Neural cell (in vitro differentiated cells): ENCODE measurements at regions not wholly inside any gene's neighbourhood (a gene's known extent, or its start where the extent isn't known, plus 50 kb on each side); places are given as distances from the start of the nearest gene placed in this dataset.

Experiments
- H2AFZ ChIP-seq: fragments of 200-600, 300-800 bp; sonication (generic), shearing (Covaris generic); 2 replicates; pipeline ENCODE4 v1.6.0; 2014; ENCODE audit warnings: low read depth, mild to moderate bottlenecking, antibody characterized with exemption, low read length, moderate library complexity
- H3F3A ChIP-seq: fragments of 200-600 bp; shearing (Covaris generic); 2 replicates; pipeline ENCODE4 v1.6.1; 2016; ENCODE audit warnings: mild to moderate bottlenecking, moderate library complexity, mixed read lengths, antibody characterized with exemption, low read length; ENCODE audit not compliant: insufficient read depth, poor library complexity, severe bottlenecking
- H3K27ac ChIP-seq: fragments of 200-600, 300-800 bp; sonication (generic), shearing (Covaris generic); 2 replicates; pipeline ENCODE4 v1.5.1; 2014; ENCODE audit warnings: mild to moderate bottlenecking, low read length, moderate library complexity
- H3K27me3 ChIP-seq: fragments of 300-800, 200-600 bp; sonication (generic), shearing (Covaris generic); 2 replicates; pipeline ENCODE4 v1.6.0; 2014; ENCODE audit warnings: mild to moderate bottlenecking, low read depth, low read length, moderate library complexity; ENCODE audit not compliant: insufficient read depth
- H3K36me3 ChIP-seq: fragments of 300-800, 200-600 bp; sonication (generic), shearing (Covaris generic); 2 replicates; pipeline ENCODE4 v1.5.1; 2014; ENCODE audit warnings: mild to moderate bottlenecking, antibody characterized with exemption, low read length, moderate library complexity; ENCODE audit not compliant: insufficient read depth
- H3K4me2 ChIP-seq: fragments of 300-800, 200-600 bp; sonication (generic), shearing (Covaris generic); 2 replicates; pipeline ENCODE4 v1.6.0; 2014; ENCODE audit warnings: mild to moderate bottlenecking, low read length
- H3K4me3 ChIP-seq: fragments of 300-800, 200-600 bp; sonication (generic), shearing (Covaris generic); 2 replicates; pipeline ENCODE4 v1.5.1; 2014; ENCODE audit warnings: mild to moderate bottlenecking, low read length, moderate library complexity
- H3K79me2 ChIP-seq: fragments of 200-600 bp; shearing (Covaris generic); replicated peaks from 2 replicates; pipeline ENCODE4 v1.6.0; 2014; ENCODE audit warnings: mild to moderate bottlenecking, low read length, moderate library complexity; ENCODE audit not compliant: insufficient read depth
- H3K9ac ChIP-seq: fragments of 300-800, 200-600 bp; sonication (generic), shearing (Covaris generic); 2 replicates; pipeline ENCODE4 v1.6.1; 2016; ENCODE audit warnings: mild to moderate bottlenecking, low read length, mixed read lengths
- H3K9me2 ChIP-seq: fragments of 200-600 bp; shearing (Covaris generic); 2 replicates; pipeline ENCODE4 v1.6.1; 2016; ENCODE audit warnings: mild to moderate bottlenecking, low read length, mixed read lengths; ENCODE audit not compliant: insufficient read depth
- H3K9me3 ChIP-seq: fragments of 200-600, 300-800 bp; sonication (generic), shearing (Covaris generic); 2 replicates; pipeline ENCODE4 v1.6.1; 2016; ENCODE audit warnings: mild to moderate bottlenecking, mixed run types, low read length, moderate library complexity, mixed read lengths
- H4K20me1 ChIP-seq: fragments of 200-600 bp; shearing (Covaris generic); 2 replicates; pipeline ENCODE4 v1.6.1; 2016; ENCODE audit warnings: mild to moderate bottlenecking, mixed run types; ENCODE audit not compliant: insufficient read depth
- CTCF ChIP-seq: fragments of 450-650 bp; IDR thresholded peaks from 2 replicates; pipeline ENCODE4 v1.5.1; 2014; ENCODE audit warnings: antibody characterized with exemption, mild to moderate bottlenecking, moderate library complexity; ENCODE audit not compliant: poor library complexity, severe bottlenecking
- EP300 ChIP-seq: fragments of 450-650 bp; conservative IDR thresholded peaks from 2 replicates; pipeline ENCODE4 v1.6.1; 2014; ENCODE audit warnings: antibody characterized with exemption, mild to moderate bottlenecking, moderate library complexity; ENCODE audit not compliant: poor library complexity, severe bottlenecking
- EZH2 ChIP-seq: fragments of 200-600, 300-800 bp; shearing (Covaris generic), sonication (generic); IDR thresholded peaks from 2 replicates; pipeline ENCODE4 v1.6.1; 2014; ENCODE audit warnings: antibody characterized with exemption, low read length, borderline replicate concordance, mild to moderate bottlenecking; ENCODE audit not compliant: insufficient read depth, poor library complexity, severe bottlenecking
- POLR2AphosphoS5 ChIP-seq: IDR thresholded peaks from 2 replicates; pipeline ENCODE4 v1.6.1; 2012
- RAD21 ChIP-seq: fragments of 450-650 bp; conservative IDR thresholded peaks from 2 replicates; pipeline ENCODE4 v1.6.1; 2014; ENCODE audit warnings: antibody characterized with exemption, mild to moderate bottlenecking, moderate library complexity
- REST ChIP-seq: IDR thresholded peaks from 2 replicates; pipeline ENCODE4 v1.6.1; 2012; ENCODE audit warnings: borderline replicate concordance
- SMC3 ChIP-seq: fragments of 450-650 bp; conservative IDR thresholded peaks from 2 replicates; pipeline ENCODE4 v1.6.1; 2014; ENCODE audit warnings: antibody characterized with exemption, mild to moderate bottlenecking, moderate library complexity; ENCODE audit not compliant: poor library complexity
- TAF1 ChIP-seq: IDR thresholded peaks from 2 replicates; pipeline ENCODE4 v1.6.1; 2012; ENCODE audit warnings: low read depth

GRCh38 chr4:188408244-188409030 is 269.2 kb downstream of the TRIML1 start:
- Histone ChIP-seq H4K20me1 (no peaks in the 10 kb centered on the region), H2AFZ (no peak overlapping the region), H3F3A (no peaks in the 10 kb centered on the region), H3K27ac (no peak overlapping the region), H3K4me3 (no peak overlapping the region), H3K79me2 (no peaks in the 10 kb centered on the region), H3K36me3 (no peaks in the 10 kb centered on the region), H3K4me2 (no peak overlapping the region), H3K9me2 (no peaks in the 10 kb centered on the region), H3K27me3 (no peaks in the 10 kb centered on the region), H3K9ac (no peak overlapping the region), H3K9me3 (no peaks in the 10 kb centered on the region)
- TF ChIP-seq RAD21 (no peak), CTCF (no peak), EZH2 (no peak)

- H3F3A ChIP-seq = no peaks in the 10 kb centered on the region
These were observed 270.6 kb downstream of the TRIML1 start for GRCh38 chr4:188409851-188410250.

More at GRCh38 chr4:188409851-188410250, 270.6 kb downstream of the TRIML1 start:
- Histone ChIP-seq H3K4me3 (no peak overlapping the region), H3K9ac (no peak overlapping the region), H3K79me2 (no peaks in the 10 kb centered on the region), H3K27ac (no peak overlapping the region), H4K20me1 (no peaks in the 10 kb centered on the region), H3K36me3 (no peaks in the 10 kb centered on the region), H3K9me2 (no peaks in the 10 kb centered on the region), H3K27me3 (no peaks in the 10 kb centered on the region), H3K9me3 (no peaks in the 10 kb centered on the region), H3K4me2 (no peak overlapping the region), H2AFZ (no peak overlapping the region)
- no peak for TF ChIP-seq POLR2AphosphoS5
- TF ChIP-seq REST = no peak
- TF ChIP-seq SMC3 = no peak
- no peak for TF ChIP-seq TAF1
- TF ChIP-seq EZH2 = no peak
- no peak for TF ChIP-seq EP300
- no peak for TF ChIP-seq RAD21
- no peak for TF ChIP-seq CTCF
